HG02970 (cell line): ENCODE measurements at regions not wholly inside any gene's neighbourhood (a gene's known extent, or its start where the extent isn't known, plus 50 kb on each side); places are given as distances from the start of the nearest gene placed in this dataset.

Experiments
- ATAC-seq: cut with Tn5 transposase; IDR thresholded peaks from one replicate; pipeline ENCODE4 v1.9.1; 2021; ENCODE audit warnings: mild to moderate bottlenecking, moderate library complexity, moderate number of reproducible peaks; ENCODE audit not compliant: unreplicated experiment, low FRiP score

DNA sequence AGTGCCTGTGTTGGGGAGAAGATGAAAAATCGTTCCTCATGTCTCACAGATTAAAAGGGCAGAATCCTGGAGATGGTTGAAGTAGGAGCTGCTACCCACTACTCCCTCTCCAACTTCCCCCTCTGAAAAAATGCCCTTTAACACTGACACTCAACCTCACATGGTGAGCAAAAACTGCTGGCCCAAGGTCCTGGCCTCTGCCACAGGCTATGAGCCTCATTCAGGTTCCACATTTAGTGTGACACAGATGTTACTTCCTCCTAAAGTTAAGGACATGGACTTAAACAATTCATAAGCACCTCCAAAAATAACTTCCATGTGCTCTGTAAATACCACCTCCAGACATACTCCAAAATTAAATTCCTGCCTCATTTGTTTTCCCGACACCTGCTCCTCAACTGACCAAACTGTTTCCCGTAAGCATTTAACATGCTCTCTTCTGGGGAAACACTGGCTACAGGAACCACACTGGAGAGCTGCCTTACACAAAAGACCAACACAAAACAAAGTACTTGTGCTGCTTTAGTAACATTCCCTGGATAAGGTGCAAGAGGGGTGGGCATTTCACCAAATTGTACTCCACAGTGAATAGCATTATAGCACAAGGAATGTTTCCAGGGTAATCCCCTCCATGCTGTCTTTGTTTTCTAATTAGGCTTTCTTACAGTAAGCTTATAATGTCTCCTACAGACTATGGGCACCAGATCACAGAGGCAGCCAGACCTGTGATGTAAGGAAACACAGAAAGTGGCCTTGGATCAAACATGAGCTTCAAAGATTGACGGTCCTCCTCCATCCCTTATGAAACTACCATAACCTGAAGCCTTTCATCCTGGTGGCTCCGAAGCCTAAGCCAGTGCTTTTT lies 57.0 kb downstream of the PHLDA1 start:
- ATAC-seq = no peak

GRCh38 chr12:75971253-75971652 lies 60.3 kb downstream of the PHLDA1 start:
- ATAC-seq = no peak

DNA sequence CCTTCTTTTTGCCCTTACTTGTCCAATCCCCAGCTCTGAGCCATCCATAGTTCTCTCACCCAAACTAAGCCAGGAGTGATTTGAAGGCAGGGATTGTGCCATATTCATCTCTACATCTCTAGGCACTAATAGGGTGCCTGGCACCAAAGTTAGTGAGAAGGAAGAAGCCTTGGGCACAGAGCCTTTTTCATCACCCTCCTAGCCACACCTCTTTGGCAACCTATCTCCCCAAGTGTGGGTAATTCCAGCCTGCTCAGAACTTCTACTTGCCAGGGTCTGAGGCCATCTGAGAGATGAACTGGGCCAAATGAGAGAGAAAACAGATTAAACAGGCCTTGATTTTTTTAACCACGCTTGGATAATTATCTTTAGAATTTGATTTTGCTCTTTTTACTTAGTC lies 61.3 kb downstream of the PHLDA1 start:
- ATAC-seq = no peak

DNA sequence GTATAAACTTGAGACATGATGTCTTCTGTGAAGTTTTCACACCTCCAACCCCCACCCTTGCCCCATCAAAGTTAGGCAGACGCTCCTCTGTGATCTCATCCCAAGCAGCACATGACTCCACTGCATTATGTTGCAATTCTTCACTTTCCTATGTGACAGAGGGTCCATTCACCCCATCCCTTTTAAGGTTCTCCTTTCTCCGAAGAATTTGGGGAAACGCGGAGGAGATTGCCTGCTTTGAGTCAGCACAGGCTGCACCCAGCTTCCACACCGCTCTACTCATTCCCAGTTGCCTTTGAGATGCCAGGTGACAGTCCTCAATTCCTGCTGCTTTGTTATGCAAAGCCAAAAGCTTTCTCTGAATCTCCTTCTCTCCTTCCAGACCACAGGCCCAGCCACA lies 61.8 kb downstream of the PHLDA1 start:
- no peak for ATAC-seq

GRCh38 chr12:75965661-75966060 lies 65.9 kb downstream of the PHLDA1 start:
- no peak for ATAC-seq

DNA sequence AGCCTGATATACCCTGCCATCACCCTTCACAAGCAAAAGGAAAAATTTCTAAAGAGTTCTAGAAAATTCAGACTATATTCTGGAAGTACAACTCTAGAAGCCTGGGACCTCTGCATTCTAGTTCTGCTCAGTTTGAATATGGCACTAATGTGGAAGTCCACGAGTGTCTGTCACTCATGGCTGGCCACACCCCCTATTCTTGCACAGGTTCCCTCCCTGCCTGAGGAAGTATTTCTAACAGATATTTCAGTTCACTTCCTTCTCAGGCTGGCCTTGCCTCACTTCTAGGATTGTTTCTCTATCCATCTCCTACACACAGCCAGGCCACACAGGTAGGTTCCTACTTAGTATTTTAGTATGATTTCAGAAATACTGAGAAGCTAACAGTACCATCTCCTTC lies 67.4 kb downstream of the PHLDA1 start:
- ATAC-seq = no peak

DNA sequence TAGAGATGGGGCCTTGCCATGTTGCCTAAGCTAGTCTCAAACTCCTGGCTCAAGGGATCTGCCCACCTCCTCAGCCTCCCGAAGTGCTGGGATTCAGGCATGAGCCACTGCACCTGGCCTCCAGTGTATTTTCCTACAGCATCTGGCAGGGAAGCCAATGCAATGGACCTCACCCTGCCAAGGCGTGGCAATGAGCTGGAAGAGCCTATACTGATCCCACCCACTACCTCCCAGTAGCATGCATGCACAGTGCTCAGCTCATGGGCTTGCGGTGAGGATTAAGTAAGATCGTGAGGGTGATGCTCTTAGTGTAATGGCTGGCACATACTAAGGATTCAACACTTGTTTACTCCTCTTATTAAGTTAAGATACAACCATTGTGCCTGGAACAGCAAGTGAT lies 69.7 kb downstream of the PHLDA1 start:
- ATAC-seq = no peak

- no peak for ATAC-seq
These were observed 70.5 kb downstream of the PHLDA1 start for GRCh38 chr12:75960954-75961661.

GRCh38 chr12:75960086-75960910 lies 71.3 kb downstream of the PHLDA1 start:
- ATAC-seq = no peak

DNA sequence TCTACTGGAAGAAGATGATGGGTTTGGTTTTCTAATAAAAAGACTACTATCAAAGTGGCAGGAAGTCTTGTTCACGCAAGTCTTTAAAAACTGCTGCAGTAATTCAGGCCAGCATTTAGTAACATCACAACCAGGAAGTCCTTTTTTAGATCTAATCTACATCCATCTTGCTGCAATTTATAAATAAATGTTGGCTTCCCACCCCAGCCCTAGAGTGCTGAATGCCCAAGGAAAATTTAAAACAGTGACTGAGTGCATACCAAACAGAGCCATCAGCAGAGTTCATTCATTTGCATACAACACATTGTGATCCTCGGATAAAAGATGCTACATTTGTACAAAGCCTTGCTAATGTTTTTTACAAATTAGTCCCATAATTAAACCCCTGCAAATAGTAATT lies 72.1 kb downstream of the PHLDA1 start:
- ATAC-seq = no peak

GRCh38 chr12:75959060-75959459 lies 72.5 kb downstream of the PHLDA1 start:
- no peak for ATAC-seq

DNA sequence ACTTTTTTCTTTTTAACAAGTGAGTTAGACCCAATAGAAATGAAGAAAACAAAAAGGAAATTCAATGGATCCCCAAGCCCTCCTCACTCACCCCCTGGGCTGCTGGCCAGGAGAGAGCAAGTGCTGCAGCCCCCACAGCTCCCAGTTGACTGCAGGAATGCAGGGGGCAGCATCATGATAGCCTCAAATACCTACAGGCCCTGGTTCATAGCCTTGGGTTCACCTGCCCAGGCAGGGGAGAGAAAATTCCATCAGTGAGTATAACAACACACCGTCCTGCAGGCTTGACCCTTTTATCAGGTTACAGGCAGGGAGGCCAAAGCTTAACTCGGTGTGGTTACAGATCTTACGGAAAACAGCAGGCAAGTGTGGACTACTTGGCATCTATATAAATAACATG lies 76.3 kb downstream of the PHLDA1 start:
- no peak for ATAC-seq

DNA sequence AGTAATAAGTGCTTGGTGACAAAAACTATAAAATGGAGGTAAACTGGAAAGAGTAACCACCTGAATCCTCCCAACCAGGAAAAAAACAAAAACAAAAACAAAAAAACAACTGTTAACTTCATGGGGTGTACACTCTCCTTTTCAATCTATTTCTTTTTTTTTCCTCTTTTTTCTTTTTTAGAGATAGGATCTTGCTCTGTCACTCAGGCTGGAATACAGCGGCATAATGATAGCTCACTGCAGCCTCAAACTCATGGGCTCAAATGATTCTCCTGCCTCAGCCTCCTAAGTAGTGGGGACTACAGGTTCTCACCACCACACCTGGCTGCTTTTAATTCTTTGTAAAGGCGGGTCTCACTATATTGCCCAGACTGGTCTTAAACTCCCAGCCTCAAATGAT lies 76.8 kb downstream of the PHLDA1 start:
- no peak for ATAC-seq

- ATAC-seq = no peak
These were observed 77.5 kb downstream of the PHLDA1 start for GRCh38 chr12:75954041-75954440.

DNA sequence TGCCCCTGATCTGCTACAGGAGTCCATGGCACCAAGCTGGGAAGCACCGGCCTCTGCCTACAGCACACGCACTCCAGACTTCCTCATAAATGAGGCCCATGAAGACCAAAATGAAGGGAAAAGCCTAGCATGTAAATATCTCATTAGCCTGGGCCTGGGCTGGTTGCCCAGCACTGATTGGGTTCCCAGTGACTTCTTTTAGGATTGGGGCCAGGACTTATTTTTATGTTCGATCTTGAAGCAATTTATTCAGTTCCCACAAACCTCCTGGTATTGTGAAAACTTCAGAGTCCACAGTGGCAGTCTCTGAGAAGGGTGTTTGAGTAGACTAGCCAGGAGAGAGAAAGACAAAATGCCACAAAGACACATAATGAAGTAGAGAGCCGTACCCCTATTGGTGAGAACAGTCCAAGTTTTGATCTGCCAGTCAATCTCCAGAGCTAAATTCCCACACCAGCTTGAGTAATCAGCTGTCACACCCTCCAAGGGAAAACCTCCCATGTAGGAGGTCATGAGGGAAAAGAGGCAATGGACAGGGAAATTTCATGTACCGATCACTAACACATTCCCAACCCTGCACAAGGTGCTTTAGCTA lies 78.2 kb downstream of the PHLDA1 start:
- ATAC-seq = no peak

DNA sequence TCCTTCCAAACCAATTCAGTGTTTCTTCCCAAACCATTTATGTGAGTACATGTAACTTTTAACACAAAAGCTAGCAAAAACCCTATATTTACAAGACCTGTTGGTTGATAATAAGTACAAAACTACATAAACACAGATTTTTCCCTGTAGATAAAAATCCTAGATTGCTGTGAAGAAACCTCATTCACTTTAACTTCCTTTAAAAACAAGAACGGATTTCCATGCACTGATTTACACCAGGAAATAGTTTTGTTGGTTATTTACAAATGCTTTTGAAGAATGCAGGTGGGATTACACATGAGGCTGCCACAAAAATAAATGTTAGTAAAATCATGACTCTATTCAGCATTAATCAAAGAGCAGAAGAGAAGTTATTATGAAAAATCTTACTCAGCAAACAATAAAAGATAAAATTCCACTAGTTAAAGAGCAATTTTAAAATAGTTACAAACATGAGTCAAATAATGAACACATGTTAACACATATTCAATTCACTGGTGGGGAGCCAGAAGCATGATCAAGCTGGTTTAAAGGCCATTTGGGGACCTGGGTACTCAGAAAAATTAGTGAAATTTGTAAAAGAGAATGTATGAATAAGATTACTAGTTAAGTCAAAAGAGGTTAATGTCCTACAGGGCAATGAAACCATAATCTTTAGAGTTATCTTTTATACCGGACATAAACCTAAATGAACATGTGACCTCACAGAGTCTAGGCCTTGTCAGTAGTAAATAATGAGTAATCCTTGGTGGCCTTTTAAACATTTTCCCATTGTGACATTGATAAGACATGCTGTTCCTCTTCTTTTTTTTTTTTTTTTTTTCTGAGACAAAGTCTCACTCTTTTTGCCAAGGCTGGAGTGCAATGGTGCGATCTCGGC lies 79.9 kb downstream of the PHLDA1 start:
- ATAC-seq = no peak

DNA sequence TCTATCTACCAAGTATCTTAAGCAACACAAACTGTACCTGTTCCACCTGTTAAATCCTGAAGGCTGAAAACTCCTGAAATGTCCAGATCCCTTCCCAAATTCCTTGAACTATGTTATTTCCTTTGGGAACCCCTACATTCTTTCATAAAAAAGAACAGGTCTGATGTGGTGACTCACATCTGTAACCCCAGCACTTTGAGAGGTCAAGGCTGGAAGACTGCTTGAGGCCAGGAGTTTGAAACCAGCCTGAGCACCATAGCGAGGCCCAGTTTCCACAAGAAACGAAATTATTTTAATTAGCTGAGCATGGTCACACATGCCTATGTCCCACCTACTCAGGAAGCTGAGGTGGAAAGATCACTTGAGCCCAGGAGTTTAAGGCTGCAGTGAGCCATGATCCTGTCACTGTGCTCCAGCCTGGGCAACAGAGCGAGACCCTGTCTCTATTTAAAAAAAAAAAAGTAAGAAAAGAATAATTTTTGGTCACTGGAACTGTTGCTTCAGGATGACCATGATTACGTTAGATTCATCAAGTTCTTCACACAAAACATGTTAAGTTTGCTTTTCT lies 84.3 kb downstream of the PHLDA1 start:
- no peak for ATAC-seq

DNA sequence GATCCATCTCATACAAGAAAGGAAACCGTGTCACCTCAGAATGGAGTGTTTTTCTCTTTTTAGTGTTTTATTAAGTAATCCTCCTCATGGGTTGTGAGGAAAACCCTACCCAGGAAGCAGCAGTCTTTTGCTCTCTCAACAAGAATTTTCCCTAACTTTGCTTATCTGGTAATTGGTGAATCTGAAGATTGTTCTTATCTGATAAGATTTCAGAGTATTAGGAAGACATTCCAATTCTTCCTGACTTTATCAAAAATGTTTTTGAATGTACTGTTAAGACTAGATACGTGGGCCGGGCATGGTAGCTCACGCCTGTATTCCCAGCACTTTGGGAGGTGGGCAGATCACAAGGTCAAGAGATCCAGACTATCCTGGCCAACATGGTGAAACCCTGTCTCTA lies 86.0 kb downstream of the PHLDA1 start:
- ATAC-seq = no peak

DNA sequence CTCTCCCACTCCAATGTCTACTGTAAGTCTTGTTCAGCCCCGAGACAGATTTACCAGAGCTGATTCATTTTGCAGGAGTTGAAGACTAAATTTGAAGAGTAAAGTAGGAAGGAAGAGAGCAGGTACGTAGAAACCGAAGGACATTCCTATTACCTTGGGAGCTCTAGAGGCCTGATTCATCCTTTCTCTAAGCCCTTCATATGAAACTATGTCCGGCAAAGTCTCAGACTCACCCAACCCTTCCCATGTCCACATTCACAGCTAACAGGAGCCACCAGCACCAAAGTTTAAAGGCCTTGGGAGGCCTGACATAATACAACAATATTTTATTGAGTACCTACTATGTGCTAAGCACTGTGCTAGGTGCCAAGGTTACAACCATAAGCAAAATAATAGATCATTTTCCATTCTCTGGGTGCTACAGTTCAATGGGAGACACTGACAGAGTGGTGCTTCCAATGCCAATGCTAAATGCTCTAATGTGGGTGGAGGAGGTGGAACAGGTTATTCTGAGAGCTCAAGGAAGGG lies 86.6 kb downstream of the PHLDA1 start:
- ATAC-seq = no peak
